Spleen (tissue), 7 donors: ENCODE measurements at regions not wholly inside any gene's neighbourhood (a gene's known extent, or its start where the extent isn't known, plus 50 kb on each side); places are given as distances from the start of the nearest gene placed in this dataset.

ENCODE experiments used
- CTCF ChIP-seq, 11 experiments: fragments of 200-600 bp in 7 of 11; fragments of 450-650 bp in 4 of 11; sonication (generic) in 4 of 11; IDR thresholded peaks in 8 of 11; conservative IDR thresholded peaks in 3 of 11; 1 replicate in 7 of 11; 2 replicates in 4 of 11; pipeline versions ENCODE4 v1.4.0 to v1.8.0; 2016 to 2021; ENCODE audit warnings: antibody characterized with exemption in 11 of 11, inconsistent platforms in 4 of 11, mild to moderate bottlenecking in 1 of 11
- POLR2A ChIP-seq, 3 donors: fragments of 450-650 bp; IDR thresholded peaks; one replicate each; pipeline ENCODE4 v1.5.1; 2017; ENCODE audit warnings: antibody characterized with exemption in 3 of 3, mild to moderate bottlenecking in 1 of 3
- POLR2AphosphoS5 ChIP-seq, 3 donors: sonication (generic); formaldehyde crosslinking; IDR thresholded peaks; one replicate each; pipeline ENCODE4 v1.5.1; 2017; ENCODE audit warnings: antibody characterized with exemption in 3 of 3
- donor health status: DM: no; HTN: no; CAD: no; lungs with moderate emphysema.
- donor health status: DM: no; HTN: no; CAD: no.
- donor health status: DM: no; HTN: no; CAD: no.

- TF ChIP-seq CTCF (IDR thresholded peaks at IDR 0.05 in 8 of 11, conservative IDR thresholded peaks at IDR 0.05 in 3 of 11) = no peak
- no peak for TF ChIP-seq POLR2A (IDR thresholded peaks at IDR 0.05)
- TF ChIP-seq POLR2AphosphoS5 (IDR thresholded peaks at IDR 0.05) = no peak
Measured at GRCh38 chr1:224865510-224865909, 64.0 kb upstream of the DNAH14 start.
